GM12891 (cell line): ENCODE measurements at regions not wholly inside any gene's neighbourhood (a gene's known extent, or its start where the extent isn't known, plus 50 kb on each side); places are given as distances from the start of the nearest gene placed in this dataset.

ENCODE experiments used
- DNase-seq: peaks from one replicate; pipeline ENCODE4 v3.0.0; 2011; ENCODE audit warnings: low spot score; ENCODE audit not compliant: insufficient read length
- FAIRE-seq: peaks from 2 replicates; lab custom pipeline; 2011; peaks lifted over from hg19 to GRCh38; lab: Jason Lieb, UNC
- PAX5 ChIP-seq: IDR thresholded peaks from 2 replicates; pipeline ENCODE4 v1.6.1; 2011; ENCODE audit warnings: low read length, moderate library complexity, mild to moderate bottlenecking; ENCODE audit not compliant: insufficient read depth, severe bottlenecking
- POLR2A ChIP-seq: IDR thresholded peaks from 2 replicates; pipeline ENCODE4 v1.6.1; 2011; ENCODE audit warnings: low read depth, low read length, control low read depth
- POLR2AphosphoS5 ChIP-seq: IDR thresholded peaks from 2 replicates; pipeline ENCODE4 v1.6.1; 2011; ENCODE audit warnings: low read depth, low read length, control low read depth
- POU2F2 ChIP-seq: IDR thresholded peaks from 2 replicates; pipeline ENCODE4 v1.6.1; 2011; ENCODE audit warnings: low read depth, mild to moderate bottlenecking, control low read depth, low read length, moderate library complexity
- SPI1 ChIP-seq: IDR thresholded peaks from 2 replicates; pipeline ENCODE4 v1.6.1; 2011; ENCODE audit warnings: low read depth, low read length, control low read depth
- TAF1 ChIP-seq: IDR thresholded peaks from 2 replicates; pipeline ENCODE4 v1.6.1; 2011; ENCODE audit warnings: low read depth, low read length, control low read depth

DNA sequence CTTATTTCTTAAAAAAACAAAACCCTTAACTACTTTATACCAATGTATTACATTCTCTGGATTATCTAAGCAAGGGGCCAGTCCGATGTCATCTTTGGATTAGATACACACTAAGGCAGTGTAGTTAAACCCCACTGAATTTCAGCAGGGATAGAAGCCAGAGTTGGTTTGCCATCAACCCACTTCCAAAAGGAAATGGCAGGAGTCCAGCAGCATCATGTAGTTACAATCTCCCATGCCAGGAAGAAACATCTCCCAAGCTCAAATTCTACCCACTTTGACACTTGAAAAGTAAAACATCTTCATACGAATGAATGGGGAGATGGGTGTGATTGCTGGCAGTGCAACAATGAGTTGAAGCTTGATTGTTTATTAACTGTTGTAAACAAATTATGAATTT is 203.5 kb upstream of the PLXNC1 start:
- DNase-seq (no peak), FAIRE-seq (no peak)
- TF ChIP-seq POLR2A: no peak
- TF ChIP-seq SPI1: no peak
- TF ChIP-seq POU2F2: no peak
- no peak for TF ChIP-seq PAX5
- TF ChIP-seq TAF1: no peak

DNA sequence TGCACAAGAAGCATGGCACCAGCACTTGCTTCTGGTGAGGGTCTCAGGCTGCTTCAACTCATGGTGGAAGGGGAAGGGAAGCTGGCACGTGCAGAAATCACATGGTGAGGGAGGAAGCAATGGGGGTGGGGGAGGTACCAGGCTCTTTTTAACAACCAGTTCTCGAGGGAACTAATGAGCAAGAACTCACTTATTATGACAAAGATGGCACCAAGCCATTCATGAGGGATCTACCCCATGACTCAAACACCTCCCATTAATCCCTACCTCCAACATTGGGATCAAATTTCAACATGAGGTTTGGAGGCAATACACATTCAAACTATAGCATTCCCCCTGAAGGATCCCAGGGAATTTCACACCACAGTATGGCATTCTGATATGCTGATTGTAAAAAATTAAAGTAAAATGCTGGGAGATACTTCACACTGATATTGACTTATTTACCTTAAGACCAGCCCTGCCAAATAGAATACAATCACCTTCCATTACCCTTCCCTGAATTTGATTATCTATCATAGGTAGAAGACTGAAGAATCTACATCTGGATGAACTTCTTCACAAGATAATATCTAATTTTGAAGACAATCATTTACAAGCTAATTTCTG is 201.7 kb upstream of the PLXNC1 start:
- TF ChIP-seq POLR2A: no peak
- TF ChIP-seq TAF1: no peak
- TF ChIP-seq POU2F2: no peak
- TF ChIP-seq POLR2AphosphoS5: no peak
- TF ChIP-seq SPI1: no peak
- TF ChIP-seq PAX5: no peak
- DNase-seq: no peak
- FAIRE-seq: no peak

DNA sequence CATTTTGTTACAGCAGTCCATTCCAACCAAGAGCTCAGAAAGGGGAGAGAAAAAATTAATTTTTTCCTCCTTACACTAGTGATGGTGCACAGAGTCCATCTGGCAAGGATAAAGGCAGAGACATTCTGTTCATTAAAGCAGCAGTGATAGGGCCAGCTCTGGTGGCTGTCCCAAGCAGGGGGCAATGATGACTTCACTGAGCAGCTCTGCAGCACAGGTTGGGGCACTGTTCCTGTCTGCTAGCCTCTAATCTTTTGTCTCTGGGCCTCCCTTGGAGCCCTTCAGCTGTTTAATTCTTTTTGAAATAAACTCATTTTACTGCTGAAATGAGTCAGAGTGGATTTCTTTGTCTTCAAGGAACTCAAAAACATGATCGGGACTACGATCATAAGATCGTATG is 200.9 kb upstream of the PLXNC1 start:
- DNase-seq (no peak), FAIRE-seq (no peak)
- TF ChIP-seq SPI1 (no peak), POLR2AphosphoS5 (no peak), PAX5 (no peak), POU2F2 (no peak), POLR2A (no peak), TAF1 (no peak)

DNA sequence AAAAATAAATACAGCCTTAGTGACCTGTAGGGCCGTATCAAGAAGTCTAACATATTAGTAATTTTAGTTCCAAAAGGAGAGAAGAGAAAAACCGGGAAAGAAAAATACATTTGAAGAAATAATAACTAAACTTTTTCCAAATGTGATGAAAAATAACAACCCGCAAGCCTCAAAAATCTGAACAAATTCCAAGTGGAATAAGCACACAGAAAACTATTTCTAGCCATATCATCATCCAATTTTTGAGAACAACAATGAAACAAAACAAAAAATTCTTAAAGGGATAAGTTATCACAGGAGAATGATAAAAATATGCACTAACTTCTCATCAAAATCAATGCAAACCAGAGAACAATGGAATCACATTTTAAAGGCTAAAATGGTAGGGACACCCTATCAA is 198.1 kb upstream of the PLXNC1 start:
- TF ChIP-seq POLR2AphosphoS5 (no peak), TAF1 (no peak), POLR2A (no peak), PAX5 (no peak), POU2F2 (no peak), SPI1 (no peak)
- FAIRE-seq (no peak), DNase-seq (no peak)

DNA sequence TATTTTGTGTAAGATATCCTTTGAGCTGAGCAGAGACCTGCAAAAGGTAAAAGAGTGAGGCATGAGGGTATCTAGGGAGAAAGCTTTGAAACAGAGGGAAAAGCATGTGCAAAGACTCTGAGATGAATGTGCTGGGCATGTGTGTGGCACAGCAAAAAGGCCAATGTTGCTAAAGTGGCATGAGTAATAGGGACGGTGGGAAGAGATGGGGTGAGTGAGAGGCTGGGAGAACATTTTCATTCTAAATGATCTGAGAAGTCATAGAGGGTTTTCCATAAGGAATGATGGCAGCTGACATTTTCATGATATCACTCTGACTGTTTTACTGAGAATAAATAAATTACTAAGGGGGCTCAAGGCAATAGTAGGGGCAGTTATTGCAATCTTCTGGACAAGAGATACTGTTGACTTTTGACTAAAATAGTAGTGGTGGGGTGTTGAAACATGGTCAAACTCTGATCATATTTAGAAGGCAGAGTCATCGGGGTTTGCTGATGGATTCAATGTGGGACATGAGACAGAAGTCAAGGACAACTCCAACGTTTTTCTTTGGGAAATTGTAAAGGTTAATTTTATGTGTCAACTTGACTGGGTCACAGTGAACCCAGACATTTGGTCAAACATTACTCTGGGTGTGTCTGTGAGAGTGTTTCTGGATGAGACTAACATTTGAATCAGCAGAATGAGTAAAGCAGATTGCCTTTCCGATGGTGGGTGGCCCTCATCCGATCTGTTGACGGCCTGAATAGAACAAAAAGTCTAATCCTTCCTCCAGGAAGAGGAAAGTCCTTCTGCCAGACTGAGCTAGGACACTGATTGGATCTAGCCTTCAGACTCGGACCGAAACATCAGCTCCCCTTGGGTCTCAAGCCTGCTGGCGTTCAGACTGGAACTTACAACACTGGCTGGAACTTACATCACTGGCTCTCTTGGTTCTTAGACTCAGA is 193.9 kb upstream of the PLXNC1 start:
- no peak for DNase-seq
- FAIRE-seq: no peak
- TF ChIP-seq POLR2AphosphoS5 (no peak), PAX5 (no peak), TAF1 (no peak), SPI1 (no peak), POU2F2 (no peak), POLR2A (no peak)

DNA sequence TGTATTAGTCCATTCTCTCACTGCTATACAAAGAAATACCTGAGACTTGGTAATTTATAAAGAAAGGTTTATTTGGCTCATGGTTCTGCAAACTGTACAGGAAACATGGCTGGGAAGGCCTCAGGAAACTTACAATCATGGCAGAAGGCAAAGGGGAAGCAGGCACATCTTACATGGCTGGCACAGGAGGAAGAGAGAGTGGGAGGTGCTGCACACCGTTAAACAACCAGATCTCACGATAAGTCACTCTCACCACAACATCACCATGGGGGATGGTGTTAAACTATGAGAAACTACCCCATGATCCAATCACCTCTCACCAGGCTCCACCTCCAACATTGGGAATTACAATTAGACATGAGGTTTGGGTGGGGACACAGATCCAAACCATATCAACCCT is 191.8 kb upstream of the PLXNC1 start:
- FAIRE-seq (peak; percentile 28), DNase-seq (no peak)
- TF ChIP-seq POU2F2 (no peak), SPI1 (no peak), PAX5 (no peak), POLR2AphosphoS5 (no peak), TAF1 (no peak), POLR2A (no peak)

DNA sequence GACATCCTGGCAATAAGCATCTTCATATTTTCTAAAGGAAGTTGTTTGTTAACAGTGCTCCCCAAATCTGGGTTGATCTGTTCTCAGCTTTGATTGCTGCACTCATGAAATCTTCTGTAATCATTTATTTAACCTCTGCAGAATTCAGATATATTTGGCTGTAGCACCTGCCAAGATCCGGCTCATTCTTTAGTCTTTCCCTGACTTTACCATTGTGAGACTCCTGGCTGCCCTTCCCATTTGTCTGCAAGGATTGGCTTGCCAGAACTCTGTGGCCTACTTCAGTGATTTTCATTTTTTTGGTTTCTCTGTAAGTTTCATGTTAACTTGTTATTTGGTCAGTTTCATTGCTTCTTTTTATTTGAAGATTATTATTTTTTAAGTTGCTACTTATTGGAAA is 191.2 kb upstream of the PLXNC1 start:
- TF ChIP-seq POLR2A: no peak
- no peak for FAIRE-seq
- no peak for DNase-seq

DNA sequence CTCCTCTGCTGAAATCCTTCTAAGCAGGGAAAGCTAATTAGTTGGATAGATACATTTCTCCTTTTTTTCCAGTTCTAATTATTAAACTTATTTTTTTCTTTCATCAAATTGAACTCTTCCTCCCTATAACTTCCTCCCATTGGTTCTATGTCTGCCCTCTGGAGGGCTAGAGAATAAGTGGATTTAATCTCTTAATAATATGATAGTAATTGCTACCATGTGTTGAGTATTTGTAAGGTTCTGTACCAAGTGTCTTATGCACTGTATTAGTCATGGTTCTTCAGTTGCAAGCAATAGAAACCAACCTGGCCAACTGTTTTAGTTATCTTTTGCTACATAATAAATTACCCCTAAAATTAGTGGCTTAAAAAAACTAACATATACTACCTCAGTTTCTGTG is 190.5 kb upstream of the PLXNC1 start:
- DNase-seq (no peak), FAIRE-seq (no peak)
- TF ChIP-seq TAF1 (no peak), POLR2AphosphoS5 (no peak), POLR2A (no peak)

DNA sequence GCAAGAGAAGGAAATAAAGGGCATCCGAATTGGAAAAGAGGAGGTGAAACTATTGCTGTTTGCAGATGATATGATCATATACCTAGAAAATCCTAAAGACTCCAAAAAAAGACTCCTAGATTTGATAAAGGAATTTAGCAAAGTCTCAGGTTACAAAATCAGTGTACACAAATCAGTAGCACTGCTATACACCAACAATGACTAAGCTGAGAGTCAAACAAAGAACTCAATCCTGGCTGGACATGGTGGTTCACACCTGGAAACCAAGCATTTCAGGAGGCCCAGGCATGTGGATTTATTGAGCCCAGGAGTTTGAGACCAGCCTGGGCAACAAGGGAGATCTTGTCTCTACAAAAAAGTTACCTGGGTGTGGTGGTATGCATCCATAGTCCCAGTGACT is 188.7 kb upstream of the PLXNC1 start:
- DNase-seq (no peak), FAIRE-seq (no peak)
- TF ChIP-seq POU2F2 (no peak), PAX5 (no peak), POLR2A (no peak), POLR2AphosphoS5 (no peak), TAF1 (no peak), SPI1 (no peak)
